SK-N-MC (cell line): ENCODE measurements at regions not wholly inside any gene's neighbourhood (a gene's known extent, or its start where the extent isn't known, plus 50 kb on each side); places are given as distances from the start of the nearest gene placed in this dataset.
"Not testable (repeated sequence)": the region's sequence is repeated elsewhere in the genome, so short reads cannot be mapped to it uniquely, and the experiment has no call there.

Source experiments
- DNase-seq: peaks from one replicate; pipeline ENCODE4 v3.0.0-alpha.2; 2011; ENCODE audit warnings: low read depth, low spot score
- H3K27ac ChIP-seq: fragments of 200-600 bp; sonication (generic); 2 replicates; pipeline ENCODE4 v1.5.1; 2016; ENCODE audit warnings: mixed run types
- H3K36me3 ChIP-seq: fragments of 200-600 bp; sonication (generic); 2 replicates; pipeline ENCODE4 v1.6.1; 2017; ENCODE audit warnings: antibody characterized with exemption, low read length, mixed read lengths; ENCODE audit not compliant: insufficient read depth
- H3K4me3 ChIP-seq: fragments of 200-600 bp; sonication (generic); 2 replicates; pipeline ENCODE4 v1.5.1; 2016
- H3K9ac ChIP-seq: fragments of 200-600 bp; sonication (generic); 2 replicates; pipeline ENCODE4 v1.8.0; 2017; ENCODE audit warnings: mixed run types, mixed read lengths; ENCODE audit not compliant: insufficient read length
- H3K9me3 ChIP-seq: fragments of 200-600 bp; sonication (generic); 2 replicates; pipeline ENCODE4 v1.6.1; 2017; ENCODE audit warnings: low read depth, mild to moderate bottlenecking, antibody characterized with exemption, low read length, moderate library complexity, mixed read lengths
- EZH2 ChIP-seq: fragments of 200-600 bp; sonication (generic); IDR thresholded peaks from one replicate; pipeline ENCODE4 v1.6.1; 2017; ENCODE audit warnings: antibody characterized with exemption
- FOXP2 ChIP-seq: optimal IDR thresholded peaks from 2 replicates; pipeline ENCODE3; 2011; ENCODE audit warnings: mild to moderate bottlenecking, moderate library complexity; ENCODE audit not compliant: insufficient read depth; ENCODE audit errors: extremely low read length, control extremely low read depth
- POLR2AphosphoS5 ChIP-seq: IDR thresholded peaks from 2 replicates; pipeline ENCODE4 v1.6.1; 2012; ENCODE audit warnings: mild to moderate bottlenecking, low read depth, low read length, borderline replicate concordance

DNA sequence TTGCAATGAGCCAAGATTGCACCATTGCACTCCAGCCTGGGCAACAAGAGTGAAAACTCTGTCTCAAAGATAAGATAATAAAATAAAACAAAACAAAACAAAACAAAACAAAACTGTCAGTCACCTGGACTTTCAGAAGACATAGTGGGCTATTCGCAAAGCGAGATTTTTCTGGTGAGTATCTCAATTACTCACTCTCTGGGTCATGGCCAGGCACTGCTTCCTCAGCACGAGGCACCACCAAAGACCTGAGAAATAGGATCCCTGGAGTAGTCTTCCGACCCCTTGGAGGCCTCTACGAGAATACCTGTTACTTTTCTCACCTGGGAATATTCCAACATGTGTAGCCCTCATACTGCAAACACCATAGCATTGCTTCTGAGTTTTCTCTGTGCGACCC lies 201.7 kb upstream of the ZNF618 start:
- Histone ChIP-seq H3K36me3 (no peaks in the 10 kb centered on the region), H3K4me3 (no peak overlapping the region), H3K9ac (no peak overlapping the region), H3K9me3 (no peaks in the 10 kb centered on the region), H3K27ac (no peak overlapping the region)
- no peak for TF ChIP-seq EZH2
- no peak for TF ChIP-seq FOXP2
- TF ChIP-seq POLR2AphosphoS5: no peak
- no peak for DNase-seq

DNA sequence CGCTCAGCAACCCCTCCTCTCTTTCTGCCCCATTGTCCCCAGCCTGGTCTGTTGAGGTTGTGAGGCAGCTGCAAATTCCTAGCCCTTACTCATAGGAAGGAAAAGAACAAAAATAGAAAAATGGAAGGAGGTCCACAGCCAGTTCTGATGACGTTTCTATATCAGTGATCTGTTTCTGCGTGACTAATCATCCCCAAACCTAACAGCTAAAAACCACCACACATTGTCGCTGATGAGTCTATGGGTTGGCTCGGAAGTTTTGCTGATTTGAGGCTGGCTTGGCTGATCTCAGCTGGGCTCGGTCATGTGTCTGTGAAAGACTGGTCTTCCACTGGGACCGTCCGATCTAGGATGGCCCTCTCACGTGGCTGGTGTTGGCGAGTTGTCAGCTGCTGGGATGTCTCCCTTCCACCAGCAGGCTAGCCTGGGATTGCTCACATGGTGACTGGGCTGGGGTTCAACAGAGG lies 200.6 kb upstream of the ZNF618 start:
- DNase-seq: no peak
- TF ChIP-seq POLR2AphosphoS5 (no peak), FOXP2 (no peak), EZH2 (no peak)
- H3K36me3 ChIP-seq: no peaks in the 10 kb centered on the region
- H3K27ac ChIP-seq: no peak overlapping the region
- no peaks in the 10 kb centered on the region for H3K9me3 ChIP-seq
- no peak overlapping the region for H3K4me3 ChIP-seq
- H3K9ac ChIP-seq: no peak overlapping the region

DNA sequence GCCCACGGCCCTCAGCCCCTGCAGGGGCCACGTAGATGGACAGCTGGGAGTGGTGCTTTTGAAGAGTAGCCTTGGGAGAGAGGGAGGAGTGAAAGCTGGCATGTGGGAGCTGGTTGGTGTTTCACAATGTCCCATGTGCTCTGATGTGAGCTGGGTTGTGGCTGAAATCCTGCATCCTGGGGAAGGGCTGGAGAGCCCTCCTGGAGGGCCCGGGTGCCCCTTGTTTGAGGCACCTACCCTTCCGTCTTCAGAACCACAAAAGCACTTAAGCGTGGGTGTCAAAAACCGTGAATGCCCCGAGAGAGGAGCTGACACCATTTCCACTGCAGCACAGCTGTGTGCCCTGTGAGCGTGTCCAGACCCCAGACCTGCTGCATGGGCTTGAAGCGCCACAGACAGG lies 199.1 kb upstream of the ZNF618 start:
- no peak overlapping the region for H3K9ac ChIP-seq
- no peaks in the 10 kb centered on the region for H3K36me3 ChIP-seq
- H3K4me3 ChIP-seq: no peak overlapping the region
- DNase-seq: no peak
- H3K9me3 ChIP-seq: no peaks in the 10 kb centered on the region
- H3K27ac ChIP-seq: no peak overlapping the region
- no peak for TF ChIP-seq FOXP2
- TF ChIP-seq POLR2AphosphoS5: no peak
- no peak for TF ChIP-seq EZH2

DNA sequence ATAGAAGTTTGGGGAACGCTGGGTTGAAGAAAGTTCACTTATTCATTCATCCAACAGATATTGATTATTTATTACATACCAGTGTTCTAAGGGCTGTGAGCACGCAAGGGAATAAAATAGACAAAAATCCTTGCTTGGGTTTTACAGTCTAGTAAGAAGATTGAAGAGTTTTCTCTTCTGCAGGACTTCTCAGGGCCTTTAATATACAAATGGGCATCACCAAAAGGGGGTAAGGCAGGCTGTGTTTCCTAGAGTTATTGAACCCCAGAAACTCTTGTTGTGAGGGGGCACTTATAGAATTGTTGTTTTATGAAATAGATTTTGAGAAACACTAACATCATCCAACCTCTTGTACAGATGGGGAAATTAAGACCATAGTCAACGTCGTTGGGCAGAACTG lies 198.5 kb upstream of the ZNF618 start:
- no peak overlapping the region for H3K4me3 ChIP-seq
- no peaks in the 10 kb centered on the region for H3K9me3 ChIP-seq
- H3K36me3 ChIP-seq: no peaks in the 10 kb centered on the region
- DNase-seq: no peak
- H3K27ac ChIP-seq: no peak overlapping the region
- TF ChIP-seq EZH2 (no peak), FOXP2 (no peak), POLR2AphosphoS5 (no peak)
- H3K9ac ChIP-seq: no peak overlapping the region

DNA sequence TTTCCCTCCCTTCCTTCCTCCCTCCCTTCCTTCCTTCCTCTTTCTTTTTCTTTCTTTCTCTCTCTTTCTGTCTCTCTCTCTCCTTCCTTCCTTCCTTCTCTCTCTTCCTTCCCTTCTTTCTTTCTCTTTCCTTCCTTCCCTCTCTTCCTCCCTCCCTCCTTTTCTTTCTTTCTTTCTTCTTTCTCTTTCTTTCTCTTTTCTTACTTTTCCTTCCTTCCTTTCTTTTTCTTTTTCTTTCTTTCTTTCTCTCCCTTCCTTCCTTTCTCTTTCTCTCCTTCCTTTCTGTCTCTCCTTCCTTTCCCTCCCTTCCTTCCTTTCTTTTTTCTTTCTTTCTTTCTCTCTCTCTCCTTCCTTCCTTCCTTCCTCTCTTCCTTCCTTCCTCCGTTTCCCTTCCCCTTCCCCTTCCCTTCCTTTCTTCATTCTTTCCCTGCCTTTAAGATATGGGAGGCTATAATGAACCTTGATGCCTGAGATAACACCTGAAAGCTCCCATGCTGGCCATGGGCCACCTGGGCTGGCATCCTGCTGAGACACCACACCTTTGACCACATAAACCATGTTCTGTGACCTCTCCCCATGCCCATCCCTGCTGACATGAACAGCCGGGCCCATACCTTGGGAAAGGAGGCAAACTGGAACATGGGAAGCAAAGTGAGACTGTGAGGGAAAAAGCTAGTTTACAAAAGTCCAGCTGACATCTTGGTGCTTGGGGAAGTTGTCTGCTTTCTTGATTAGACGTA lies 197.8 kb upstream of the ZNF618 start:
- Histone ChIP-seq H3K4me3 (no peak overlapping the region), H3K36me3 (no peaks in the 10 kb centered on the region), H3K9me3 (no peaks in the 10 kb centered on the region), H3K9ac (no peak overlapping the region), H3K27ac (no peak overlapping the region)
- no peak for TF ChIP-seq POLR2AphosphoS5
- no peak for TF ChIP-seq EZH2
- no peak for TF ChIP-seq FOXP2
- DNase-seq: no peak

DNA sequence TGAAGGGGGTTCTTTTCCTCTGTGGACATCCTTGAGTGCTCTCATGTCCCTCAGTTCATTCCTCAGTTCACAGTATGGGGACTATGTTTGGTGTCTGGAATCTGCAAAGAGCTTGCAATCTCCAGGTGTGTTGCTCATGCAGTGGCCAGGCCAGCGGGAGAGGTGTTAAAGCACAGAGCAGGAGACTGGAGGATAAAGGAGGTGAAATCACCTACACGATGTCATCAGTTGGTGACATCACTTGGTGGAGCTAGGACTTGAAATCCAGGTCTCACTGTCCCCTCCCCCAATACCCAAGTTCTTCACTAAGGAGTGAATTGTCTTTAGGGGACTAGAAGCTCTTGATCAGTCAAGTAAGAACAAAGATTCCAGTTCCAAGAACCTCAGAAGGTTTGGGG lies 197.3 kb upstream of the ZNF618 start:
- H3K27ac ChIP-seq: no peak overlapping the region

DNA sequence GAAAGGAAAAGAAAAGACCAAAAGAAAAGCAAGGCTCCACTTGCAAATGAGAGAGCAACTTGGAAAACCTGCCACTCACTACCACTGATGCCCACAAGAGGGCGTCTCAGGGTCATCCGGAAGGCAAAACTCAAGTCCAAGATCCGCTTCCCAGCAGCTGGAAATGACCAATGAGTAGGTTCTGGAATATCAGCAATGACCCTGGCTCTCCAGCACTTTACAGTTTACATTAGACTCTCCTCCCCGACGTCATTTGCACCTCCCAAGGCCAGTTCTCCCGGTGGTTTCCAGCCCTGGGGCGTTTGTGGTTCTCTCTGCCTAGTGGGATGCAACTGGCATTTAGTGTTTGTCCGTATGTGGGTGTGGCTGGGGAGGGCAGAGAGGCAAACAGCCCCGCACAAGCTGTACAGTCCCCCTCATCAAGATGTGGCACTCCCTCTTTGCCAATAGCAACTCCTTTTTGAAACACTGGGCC lies 193.8 kb upstream of the ZNF618 start:
- H3K9me3 ChIP-seq: no peaks in the 10 kb centered on the region
- H3K4me3 ChIP-seq: no peak overlapping the region
- DNase-seq: peak; percentile 16
- H3K36me3 ChIP-seq: no peaks in the 10 kb centered on the region
- no peak overlapping the region for H3K9ac ChIP-seq
- no peak for TF ChIP-seq EZH2
- no peak for TF ChIP-seq FOXP2
- no peak for TF ChIP-seq POLR2AphosphoS5
- no peak overlapping the region for H3K27ac ChIP-seq

More for the DNA sequence above, 197.3 kb upstream of the ZNF618 start:
- no peak for DNase-seq
- H3K9ac ChIP-seq: no peak overlapping the region
- no peaks in the 10 kb centered on the region for H3K36me3 ChIP-seq
- no peaks in the 10 kb centered on the region for H3K9me3 ChIP-seq
- TF ChIP-seq FOXP2 (no peak), EZH2 (no peak), POLR2AphosphoS5 (no peak)
- no peak overlapping the region for H3K4me3 ChIP-seq

DNA sequence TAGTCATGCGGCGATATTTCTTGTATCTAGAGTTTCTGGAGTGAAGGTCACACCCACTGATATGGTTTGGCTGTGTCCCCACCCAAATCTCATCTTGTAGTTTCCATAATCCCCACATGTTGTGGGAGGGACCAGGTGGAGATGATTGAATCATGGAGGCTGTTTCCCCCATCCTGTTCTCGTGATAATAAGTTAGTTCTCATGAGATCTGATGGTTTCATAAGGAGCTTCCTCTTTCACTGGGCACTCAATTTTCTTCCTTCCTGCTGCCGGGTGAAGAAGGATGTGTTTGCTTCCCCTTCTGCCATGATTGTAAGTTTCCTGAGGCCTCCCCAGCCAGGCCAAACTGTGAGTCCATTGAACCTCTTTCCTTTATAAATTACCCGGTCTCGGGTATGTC lies 190.5 kb upstream of the ZNF618 start:
- H3K36me3 ChIP-seq, H3K9ac ChIP-seq, H3K9me3 ChIP-seq, H3K4me3 ChIP-seq, DNase-seq, H3K27ac ChIP-seq: not testable (repeated sequence)
